KBM-7 (cell line): ENCODE measurements at regions not wholly inside any gene's neighbourhood (a gene's known extent, or its start where the extent isn't known, plus 50 kb on each side); places are given as distances from the start of the nearest gene placed in this dataset.
"Not testable (repeated sequence)": the region's sequence is repeated elsewhere in the genome, so short reads cannot be mapped to it uniquely, and the experiment has no call there.

Source experiments
- DNase-seq: peaks from one replicate; pipeline ENCODE4 v3.0.0-alpha.2; 2015
- in situ Hi-C: fragments of 300-500 bp; cut with MboI; formaldehyde crosslinking; loops from 2 replicates; pipeline ENCODE4 v1.14.3; 2020; ENCODE audit warnings: low sequenced_read_pairs, low pct_unique_long_range_greater_than_20kb, mixed read lengths

DNA sequence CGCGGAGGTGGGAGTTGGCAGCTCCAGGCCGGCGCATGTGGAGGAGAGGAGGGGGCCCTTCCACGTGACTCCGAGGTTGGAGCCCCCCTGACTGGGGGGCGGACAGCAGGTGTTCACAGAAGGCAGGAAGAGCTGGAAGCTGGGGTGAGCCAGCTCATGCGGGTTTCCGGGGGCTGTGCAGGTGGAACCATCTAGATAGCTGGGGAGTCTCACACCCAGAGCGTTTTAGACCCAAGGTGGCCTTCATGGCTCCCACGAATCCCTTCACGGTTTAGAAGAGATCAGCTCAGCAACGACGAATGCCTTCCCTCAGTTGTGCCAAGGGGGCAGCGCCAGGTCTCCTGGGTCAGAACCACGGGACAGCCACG lies 740.5 kb upstream of the SALL3 start:
- no peak for DNase-seq
- in situ Hi-C loops, result no loop called here

DNA sequence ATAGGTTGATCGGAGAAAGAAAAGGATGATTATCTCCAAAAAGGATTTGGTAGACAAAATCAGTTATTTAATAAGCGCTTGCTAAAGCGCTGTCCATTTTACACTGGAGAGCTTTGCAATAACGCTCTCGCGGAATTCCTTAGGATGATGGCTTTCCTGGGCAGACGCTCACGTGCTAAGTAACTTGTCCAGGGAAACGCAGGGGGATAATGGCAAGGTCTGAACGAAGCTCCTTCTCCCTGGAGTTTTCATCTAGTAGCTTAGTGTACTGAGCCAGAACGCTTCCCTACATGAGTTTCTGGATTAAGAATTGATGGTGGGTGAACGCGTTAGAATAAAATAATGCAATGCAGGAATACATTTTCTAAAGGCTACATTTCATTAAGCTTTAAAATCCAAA lies 739.5 kb upstream of the SALL3 start:
- in situ Hi-C loops, result no loop called here
- DNase-seq, result no peak

DNA sequence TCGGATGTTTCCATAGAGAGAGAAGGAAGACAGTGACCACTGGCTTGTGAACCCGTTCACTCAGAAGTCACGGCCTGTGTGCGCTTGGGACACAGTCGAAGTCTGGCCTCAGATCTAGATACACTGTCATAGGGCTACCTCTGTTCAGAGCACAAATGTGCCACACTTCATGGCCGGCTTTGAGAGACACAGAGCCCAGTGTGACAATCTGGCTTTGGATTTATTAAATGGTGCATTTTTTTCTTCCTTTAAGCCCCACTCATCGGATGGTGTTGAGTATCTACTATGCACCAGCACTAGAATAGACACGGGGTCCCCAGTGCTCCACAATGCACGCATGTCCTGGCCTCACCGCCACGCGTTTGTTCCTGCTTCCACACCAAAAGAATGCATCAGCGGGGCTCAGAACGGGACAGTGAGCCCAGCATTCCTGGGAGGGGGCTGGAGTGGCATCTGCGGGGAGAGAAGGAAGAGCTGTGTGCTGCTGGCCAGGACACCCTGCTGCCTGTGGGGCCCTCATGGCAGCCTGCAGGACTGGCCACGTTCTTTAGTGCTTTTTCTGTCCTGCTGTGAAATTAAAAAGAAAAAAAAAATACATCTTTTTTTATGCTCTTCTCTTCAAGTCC lies 738.9 kb upstream of the SALL3 start:
- no peak for DNase-seq
- in situ Hi-C loops, result no loop called here

DNA sequence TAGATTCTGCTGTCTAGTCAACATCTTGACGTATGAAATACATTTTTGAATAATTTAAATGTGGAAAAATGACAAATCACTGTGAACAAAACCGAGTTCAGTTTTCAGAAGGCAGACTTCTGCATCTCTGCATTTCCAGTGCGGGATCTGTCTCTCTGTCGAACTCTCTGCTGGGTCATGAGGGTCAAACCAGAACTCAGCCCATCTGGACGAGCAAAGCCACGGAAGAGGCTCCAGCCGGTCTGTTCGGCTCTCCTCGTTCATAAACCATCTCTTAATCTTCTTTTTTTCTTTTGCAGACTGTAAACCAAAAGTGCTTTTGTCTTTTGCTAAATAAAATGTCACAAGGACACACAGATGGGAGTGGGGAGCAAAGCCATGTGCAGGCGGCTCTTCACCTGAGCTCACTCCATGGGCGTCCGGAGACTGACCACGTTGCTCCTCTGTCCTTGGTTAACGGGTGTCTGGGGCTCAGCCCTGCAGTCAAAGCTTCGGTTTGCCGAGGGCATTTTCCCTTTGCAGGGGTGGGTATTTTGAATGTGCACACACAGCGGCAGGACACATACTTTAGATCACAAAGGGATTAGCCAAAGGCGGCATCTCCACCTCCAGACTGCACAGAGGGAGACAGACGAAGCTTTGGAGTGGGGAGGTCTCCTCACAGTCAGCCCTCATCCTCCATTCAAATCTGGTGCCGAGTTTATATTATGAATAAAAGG lies 737.9 kb upstream of the SALL3 start:
- in situ Hi-C loops, result no loop called here
- DNase-seq, result no peak

DNA sequence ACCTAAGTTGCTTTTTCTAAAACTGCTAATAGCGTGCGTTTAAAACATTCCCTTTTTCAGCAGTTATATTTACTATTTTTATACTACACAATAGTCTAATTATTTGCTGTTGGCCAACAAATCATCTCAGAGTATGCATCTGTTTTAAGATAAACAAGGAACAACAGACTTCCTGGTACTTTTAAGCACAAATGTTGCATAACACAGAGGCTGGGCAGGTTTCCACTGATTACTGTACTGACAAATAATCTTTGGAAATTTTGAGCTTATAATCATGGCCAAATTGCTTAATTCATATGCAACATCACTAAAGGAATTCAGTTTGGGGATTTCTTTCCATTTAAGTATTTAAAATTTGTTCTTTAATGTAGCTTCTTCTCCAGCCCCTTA lies 737.4 kb upstream of the SALL3 start:
- in situ Hi-C loops, result no loop called here
- DNase-seq, result no peak

DNA sequence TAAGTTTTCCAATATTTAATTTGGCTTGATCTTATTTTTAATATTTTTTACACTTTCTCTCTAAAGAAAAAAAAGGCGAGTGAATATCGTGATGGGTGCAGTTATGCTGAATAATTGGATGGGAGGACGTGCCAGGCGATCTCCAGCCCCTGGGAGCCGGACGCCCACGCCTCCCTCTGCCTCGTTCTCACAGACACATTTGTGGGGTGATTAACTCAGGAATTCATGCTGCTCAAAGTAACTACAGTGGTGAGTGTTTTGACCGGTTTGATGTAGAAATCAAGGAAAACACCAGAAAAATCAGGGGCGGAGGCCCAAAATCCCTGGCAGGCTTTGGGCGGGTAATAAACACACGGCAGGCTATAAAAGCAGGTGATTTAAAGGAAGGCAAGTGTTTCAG lies 736.8 kb upstream of the SALL3 start:
- in situ Hi-C loops, result no loop called here
- no peak for DNase-seq

DNA sequence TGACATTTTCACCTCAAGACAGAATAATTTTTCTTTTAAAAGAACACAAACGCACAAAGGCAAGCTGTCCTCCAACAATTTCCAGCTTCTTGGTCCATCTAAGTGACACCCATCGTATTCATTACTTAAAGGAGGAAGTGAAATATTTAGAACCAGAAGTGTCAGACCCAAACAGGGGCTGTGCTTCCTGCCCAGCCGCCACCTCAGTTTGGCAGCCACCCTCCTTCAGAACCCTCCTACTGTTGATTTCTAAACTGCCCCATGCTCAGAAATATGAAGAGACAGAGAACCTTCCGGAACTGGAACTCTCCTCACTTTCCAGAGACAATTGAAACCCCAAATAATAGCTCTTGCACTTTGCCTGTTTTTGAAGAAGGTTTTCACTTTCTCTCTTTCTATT lies 734.8 kb upstream of the SALL3 start:
- in situ Hi-C loops, result no loop called here

DNA sequence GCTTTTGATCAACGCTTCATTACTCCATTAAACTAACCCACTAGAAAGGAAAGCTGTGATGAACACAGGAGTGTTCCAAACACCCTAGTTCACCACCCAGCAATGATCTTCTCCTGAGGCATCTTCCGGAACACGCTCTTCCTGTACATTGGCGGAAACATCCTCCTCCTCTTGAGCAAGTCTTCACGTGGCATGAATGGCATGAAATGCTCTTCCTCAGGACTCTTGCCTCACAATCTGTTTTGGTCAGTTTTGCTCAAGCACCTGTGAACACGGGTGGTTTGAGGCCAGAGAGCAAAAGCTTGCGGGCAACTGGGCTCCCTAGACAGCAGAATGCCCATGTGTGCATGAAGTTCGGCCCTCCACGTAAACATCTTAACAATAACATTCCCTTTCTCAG lies 734.2 kb upstream of the SALL3 start:
- DNase-seq, result no peak
- in situ Hi-C loops, result no loop called here

More for the DNA sequence above, 734.8 kb upstream of the SALL3 start:
- DNase-seq, result no peak

DNA sequence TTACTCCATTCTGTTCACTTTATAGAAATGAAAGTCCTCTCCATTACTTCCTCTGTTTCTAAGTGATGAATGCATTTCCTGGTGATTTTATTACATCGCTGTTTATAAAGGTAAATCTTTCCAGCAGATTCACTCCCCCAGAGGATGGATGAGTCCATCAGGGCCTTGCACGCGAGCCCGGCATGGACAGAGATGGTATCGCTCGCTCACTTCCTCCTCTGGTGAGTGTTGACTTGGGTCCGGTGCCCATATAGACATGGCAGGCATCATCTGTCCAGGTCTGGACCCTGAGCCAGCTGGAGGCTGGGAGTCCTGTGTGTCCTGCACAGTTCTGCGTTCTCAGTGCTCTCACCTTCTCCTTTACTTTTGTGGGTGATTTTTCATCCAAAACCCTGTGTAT lies 733.6 kb upstream of the SALL3 start:
- no peak for DNase-seq
- in situ Hi-C loops, result no loop called here

DNA sequence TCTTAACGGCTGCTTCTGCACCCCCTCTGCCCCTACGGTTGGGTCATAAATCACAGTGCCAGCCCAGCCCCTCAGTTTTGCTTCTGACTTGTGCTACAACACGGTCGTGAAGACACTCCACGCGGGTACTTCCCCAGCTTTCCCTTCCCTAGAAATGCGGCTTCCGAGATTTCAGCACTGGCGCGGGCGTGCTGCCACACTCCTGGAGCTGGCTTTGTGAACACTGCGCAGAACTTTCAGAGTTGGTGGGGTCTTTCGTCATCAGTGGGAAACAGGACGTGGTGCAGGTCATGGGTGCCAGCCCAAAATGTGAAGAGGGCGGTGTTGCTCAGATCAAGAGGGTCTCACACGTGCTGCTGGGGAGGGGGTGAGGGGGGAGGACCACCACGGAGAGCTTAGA lies 733.0 kb upstream of the SALL3 start:
- DNase-seq, result no peak
- in situ Hi-C loops, result no loop called here

DNA sequence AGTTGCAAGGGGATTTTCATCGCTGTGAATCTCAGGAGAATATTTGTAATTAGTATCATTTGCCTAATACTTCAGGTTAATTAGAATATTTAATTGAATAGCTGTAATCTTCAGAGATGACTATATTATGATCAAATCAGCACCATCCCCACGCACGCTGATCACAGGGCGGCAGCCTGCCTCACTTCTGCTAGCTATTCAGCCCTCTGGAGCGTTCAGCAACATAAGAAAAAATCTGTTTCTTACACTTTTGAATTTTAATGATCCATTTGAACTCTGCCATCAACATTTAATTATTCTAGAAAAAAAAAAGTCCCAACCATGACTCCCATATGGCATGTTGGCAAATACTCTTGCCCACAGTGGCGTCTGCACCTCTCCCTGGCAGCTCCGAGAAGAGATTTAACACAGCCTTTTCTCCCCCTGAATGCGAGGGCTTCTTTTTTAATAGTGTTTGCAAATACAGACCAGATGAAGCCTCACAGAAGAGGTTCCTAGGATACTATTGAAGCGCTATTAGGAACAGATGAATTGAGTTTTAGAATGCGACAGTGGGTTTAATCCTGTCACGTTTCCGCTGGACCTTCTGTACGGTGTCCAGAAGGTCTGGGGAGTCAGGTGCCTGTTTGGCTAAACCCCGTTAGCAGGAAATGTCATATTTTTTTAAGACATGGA lies 731.9 kb upstream of the SALL3 start:
- no peak for DNase-seq
- in situ Hi-C loops, result no loop called here

DNA sequence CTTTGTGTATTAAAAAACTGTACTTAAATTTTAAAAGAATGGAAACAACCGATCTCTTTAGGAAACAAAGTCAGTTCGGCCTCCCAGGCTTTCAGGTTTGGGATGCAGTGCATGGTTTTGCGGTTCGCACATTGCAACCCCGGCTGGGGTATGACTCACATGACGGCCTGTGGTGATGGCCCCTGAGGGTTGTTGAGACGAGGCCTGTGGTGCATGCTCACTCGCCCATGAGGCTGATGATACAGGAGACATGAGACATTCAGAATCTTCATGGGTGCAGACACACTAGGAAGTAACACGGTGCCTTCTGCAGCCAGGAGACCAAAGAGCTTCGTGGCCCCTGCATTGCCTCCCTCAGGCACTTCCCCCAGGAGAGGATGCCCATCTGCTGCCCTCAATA lies 724.6 kb upstream of the SALL3 start:
- in situ Hi-C loops, result no loop called here
- no peak for DNase-seq

DNA sequence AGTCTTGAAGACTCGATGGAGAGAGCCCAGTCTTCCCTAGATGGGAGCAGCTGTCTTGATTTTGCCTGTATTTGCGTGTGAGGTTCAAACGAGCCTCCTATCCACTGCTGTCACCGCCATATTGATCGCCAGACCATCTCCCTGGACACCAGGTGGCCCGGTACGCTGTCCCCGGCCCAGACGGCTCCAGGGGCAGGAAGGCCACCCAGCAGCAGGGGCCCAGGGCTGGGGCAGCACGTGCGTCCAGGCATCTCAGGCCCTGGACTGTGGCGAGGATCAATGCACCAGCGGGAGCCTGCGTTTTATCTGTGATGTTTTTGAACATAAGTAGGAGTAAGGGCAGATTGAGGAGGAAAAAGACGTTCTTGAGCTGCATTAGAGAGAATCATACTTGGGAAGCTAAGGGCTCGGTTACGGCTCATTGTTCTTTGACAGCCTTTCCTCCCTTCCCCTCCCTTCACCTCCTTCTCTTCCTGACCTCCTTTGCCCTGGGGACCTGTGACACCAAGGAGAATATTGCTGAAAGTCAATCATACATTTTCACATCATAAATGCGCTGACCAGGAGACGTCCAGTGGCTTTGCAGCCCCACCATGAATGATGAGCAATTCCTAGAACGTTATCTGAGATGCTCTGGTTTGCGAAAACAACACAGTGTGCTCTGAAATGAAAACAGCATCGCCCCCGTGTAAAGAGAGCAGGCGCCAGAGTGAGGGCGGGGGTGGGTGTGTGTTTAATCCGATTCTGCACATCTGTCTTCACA lies 711.2 kb upstream of the SALL3 start:
- in situ Hi-C loops, result no loop called here
- no peak for DNase-seq

DNA sequence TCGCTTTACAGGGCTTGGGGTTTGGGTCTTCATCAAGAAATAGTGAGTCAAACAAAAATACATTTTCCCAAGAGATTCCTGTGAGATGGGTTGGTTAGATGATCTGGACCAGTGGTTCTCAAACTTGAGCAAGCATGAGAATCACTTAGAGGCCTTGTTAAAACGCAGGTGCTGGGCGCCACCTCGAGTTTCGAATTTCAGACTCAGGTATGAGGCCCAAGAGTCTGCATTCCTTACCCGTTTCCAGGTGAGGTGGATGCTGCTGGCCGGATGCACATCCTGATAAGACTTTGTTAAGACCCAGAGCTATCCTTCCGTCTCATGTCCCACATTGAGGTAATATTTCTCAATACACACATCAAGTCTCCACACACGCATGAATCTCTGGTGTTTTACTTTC lies 707.8 kb upstream of the SALL3 start:
- in situ Hi-C loops, result no loop called here
- DNase-seq, result no peak

DNA sequence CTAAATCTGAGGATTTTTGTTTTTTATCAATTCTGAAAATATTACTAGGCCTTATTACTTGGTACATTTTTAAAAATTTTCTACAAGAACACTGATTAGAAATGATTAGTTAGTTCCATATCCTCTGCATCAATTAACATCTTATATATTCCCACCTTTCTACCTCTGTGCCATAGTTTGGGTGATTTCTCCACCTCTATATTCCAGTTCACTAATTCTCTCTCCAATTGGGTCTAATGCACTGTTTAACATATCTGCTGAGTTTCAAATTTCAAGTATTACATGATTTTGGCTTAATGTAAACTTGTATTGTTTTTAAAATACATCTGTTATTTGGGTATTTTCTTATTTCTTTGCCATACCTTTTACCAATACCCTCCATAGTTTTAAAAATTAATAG lies 705.7 kb upstream of the SALL3 start:
- no peak for DNase-seq
- in situ Hi-C loops, result no loop called here

DNA sequence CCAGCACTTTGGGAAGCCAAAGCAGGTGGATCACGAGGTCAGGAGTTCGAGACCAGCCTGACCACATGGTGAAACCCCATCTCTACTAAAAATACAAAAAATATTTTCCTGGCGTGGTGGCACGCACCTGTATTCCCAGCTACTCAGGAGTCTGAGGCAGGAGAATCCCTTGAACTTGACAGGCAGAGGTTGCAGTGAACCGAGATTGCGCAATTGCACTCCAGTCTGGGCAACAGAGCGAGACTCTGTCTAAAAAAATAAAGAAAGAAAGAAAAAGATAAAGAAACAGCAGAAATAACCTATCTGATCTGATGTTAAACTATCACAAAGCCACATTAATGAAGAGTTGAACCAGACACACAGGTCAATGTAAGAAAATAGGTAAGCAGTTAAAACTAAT lies 696.2 kb upstream of the SALL3 start:
- in situ Hi-C loops, DNase-seq: not testable (repeated sequence)

DNA sequence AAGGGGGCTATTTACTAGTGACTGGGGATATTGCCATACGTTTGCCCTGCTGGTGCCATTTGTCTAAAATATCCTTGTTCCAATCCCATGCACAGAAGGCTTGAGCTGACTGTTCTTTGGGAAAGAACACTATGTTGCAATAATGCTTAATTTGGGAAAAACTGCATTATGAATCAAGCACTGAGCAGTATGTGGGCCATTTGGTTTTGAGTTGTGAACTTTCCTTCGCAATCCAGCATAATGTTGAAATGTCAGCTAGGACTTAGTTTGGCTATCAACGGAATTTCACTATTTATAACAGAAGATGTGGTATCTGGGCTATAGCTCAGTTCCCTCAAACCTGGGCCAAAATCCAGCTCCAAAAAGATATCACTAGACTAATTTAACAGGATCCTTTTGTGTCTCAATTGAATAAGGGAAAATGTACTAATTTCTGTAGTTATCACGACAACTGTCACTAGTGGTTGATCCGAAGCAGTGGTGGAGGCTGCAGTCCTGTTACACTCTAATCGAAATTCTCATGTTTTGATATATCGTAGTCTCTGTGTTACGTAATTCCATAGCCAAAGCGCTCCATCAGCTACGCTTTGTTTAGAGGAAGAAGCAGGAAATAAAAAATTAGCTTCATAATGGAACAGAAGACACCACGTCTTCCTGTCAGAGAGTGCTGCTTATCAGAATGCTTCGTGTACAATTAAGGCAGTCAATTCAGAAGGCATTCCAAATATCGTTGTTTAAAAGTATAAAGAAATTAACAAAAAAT lies 686.8 kb upstream of the SALL3 start:
- in situ Hi-C loops, result no loop called here
- no peak for DNase-seq

DNA sequence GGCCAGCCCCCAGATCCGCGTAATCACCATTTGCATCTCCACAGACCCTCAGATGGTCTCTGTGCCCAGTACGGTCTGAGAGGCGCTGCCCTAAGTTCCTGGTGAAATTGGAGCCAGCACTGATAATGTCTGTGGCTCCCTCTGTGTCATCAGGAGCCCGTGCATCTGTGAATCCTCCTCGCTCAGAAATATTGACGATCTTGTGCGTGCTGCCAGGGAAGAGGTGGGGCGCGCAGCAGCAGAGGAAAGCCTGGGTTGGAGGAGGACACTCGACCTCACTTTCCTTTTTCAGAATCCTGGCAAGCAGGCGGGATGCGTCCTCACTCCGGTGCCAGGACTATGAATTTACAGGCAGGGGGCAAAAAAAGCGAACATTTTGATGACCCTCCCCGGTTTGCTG lies 686.1 kb upstream of the SALL3 start:
- DNase-seq, result no peak
- in situ Hi-C loops, result no loop called here

DNA sequence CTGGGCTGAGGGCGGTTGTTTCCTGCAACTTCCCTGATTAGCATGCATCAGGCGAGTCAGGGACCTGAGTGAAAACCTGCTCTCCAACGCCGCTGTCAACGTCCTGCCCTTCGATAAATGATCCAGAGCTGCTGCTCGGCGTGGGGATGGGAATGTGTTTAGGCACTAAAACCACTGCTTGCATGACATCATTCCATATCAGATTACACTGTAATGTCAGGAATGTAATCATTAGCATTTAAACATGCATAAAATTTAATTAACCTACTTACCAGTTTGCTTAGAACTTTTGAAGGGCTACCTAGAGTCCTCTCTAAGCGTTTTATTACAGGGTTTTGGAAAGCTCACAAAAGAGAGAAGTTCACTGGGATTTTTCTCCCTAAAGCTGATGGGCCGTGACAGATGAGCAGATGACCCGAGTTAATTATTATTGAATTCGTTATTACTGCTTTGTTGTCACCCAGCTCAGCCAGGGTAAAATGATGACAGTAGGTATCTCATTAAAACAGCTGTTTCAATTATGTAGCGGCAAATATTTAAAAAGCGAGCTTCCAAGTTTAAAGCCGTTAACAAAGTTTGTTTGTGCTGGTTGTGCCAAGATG lies 685.6 kb upstream of the SALL3 start:
- in situ Hi-C loops, result no loop called here
- DNase-seq, result no peak
